Middle frontal gyrus (tissue), 1 donor: ENCODE measurements at regions not wholly inside any gene's neighbourhood (a gene's known extent, or its start where the extent isn't known, plus 50 kb on each side); places are given as distances from the start of the nearest gene placed in this dataset.
"Not testable (repeated sequence)": the region's sequence is repeated elsewhere in the genome, so short reads cannot be mapped to it uniquely, and the experiment has no call there.

Experiments
- DNase-seq: peaks from one replicate; pipeline ENCODE4 v3.0.0-alpha.2; 2015; ENCODE audit warnings: low spot score; ENCODE audit errors: extremely low spot score

- DNase-seq, result no peak
Observed at GRCh38 chr2:129376426-129377077, 602.9 kb upstream of the RAB6C start.

GRCh38 chr2:129377078-129377469 is 602.4 kb upstream of the RAB6C start:
- no peak for DNase-seq

GRCh38 chr2:129378186-129378585 is 601.3 kb upstream of the RAB6C start:
- DNase-seq, result no peak

- no peak for DNase-seq
Observed at GRCh38 chr2:129379411-129379810, 600.1 kb upstream of the RAB6C start.

GRCh38 chr2:129381789-129382188 is 597.7 kb upstream of the RAB6C start:
- no peak for DNase-seq

GRCh38 chr2:129388870-129389269 is 590.6 kb upstream of the RAB6C start:
- DNase-seq, result no peak

GRCh38 chr2:129393816-129394215 is 585.6 kb upstream of the RAB6C start:
- DNase-seq, result no peak

- peak; percentile 39 for DNase-seq
Observed at GRCh38 chr2:129396980-129397599, 582.4 kb upstream of the RAB6C start.

- DNase-seq, result no peak
Observed at GRCh38 chr2:129400826-129401225, 578.6 kb upstream of the RAB6C start.

- no peak for DNase-seq
Observed at GRCh38 chr2:129402076-129402475, 577.4 kb upstream of the RAB6C start.

- no peak for DNase-seq
Observed at GRCh38 chr2:129404000-129404685, 575.3 kb upstream of the RAB6C start.

GRCh38 chr2:129408570-129408969 is 570.9 kb upstream of the RAB6C start:
- no peak for DNase-seq

GRCh38 chr2:129417041-129417440 is 562.4 kb upstream of the RAB6C start:
- not testable (repeated sequence) for DNase-seq

GRCh38 chr2:129422028-129422427 is 557.4 kb upstream of the RAB6C start:
- no peak for DNase-seq

- no peak for DNase-seq
Observed at GRCh38 chr2:129428086-129428660, 551.3 kb upstream of the RAB6C start.

- no peak for DNase-seq
Observed at GRCh38 chr2:129430911-129431310, 548.6 kb upstream of the RAB6C start.

- no peak for DNase-seq
Observed at GRCh38 chr2:129431881-129432280, 547.6 kb upstream of the RAB6C start.

GRCh38 chr2:129436809-129437208 is 542.7 kb upstream of the RAB6C start:
- DNase-seq, result no peak

- DNase-seq, result no peak
Observed at GRCh38 chr2:129437725-129438124, 541.7 kb upstream of the RAB6C start.

- DNase-seq, result no peak
Observed at GRCh38 chr2:129438501-129439057, 540.9 kb upstream of the RAB6C start.

GRCh38 chr2:129439406-129440302 is 539.8 kb upstream of the RAB6C start:
- no peak for DNase-seq
